HepG2 (cell line): ENCODE measurements at regions not wholly inside any gene's neighbourhood (a gene's known extent, or its start where the extent isn't known, plus 50 kb on each side); places are given as distances from the start of the nearest gene placed in this dataset.

Source experiments
- ATAC-seq: fragments of 200-7000 bp; cut with Tn5 transposase; 3 replicates; pipeline ENCODE4 v1.9.1; 2020; ENCODE audit warnings: mild to moderate bottlenecking, moderate library complexity
- BruUV-seq: library from RNA; stranded (reverse); fragments of 400-500 nt; replicated peaks from 2 replicates; lab custom pipeline; 2021; lab: Mats Ljungman, UMichigan
- CTCF ChIA-PET: fragments of 300-600 bp; formaldehyde crosslinking; extraction: SDS; loops from one replicate; lab custom pipeline; 2021; ENCODE audit warnings: low total read pairs, inconsistent platforms, low intra/inter-chr PET ratio; lab: Yijun Ruan, JAX
- POLR2A ChIA-PET: fragments of 350-600 bp; sonication (Branson Sonifier 250); formaldehyde crosslinking; loops from one replicate; lab custom pipeline; 2020; ENCODE audit warnings: antibody characterized with exemption, inconsistent platforms; lab: Yijun Ruan, JAX
- DNase-seq: peaks from one replicate; pipeline ENCODE4 v3.0.0-alpha.2; 2015; ENCODE audit warnings: low spot score
- FAIRE-seq: peaks from 3 replicates; lab custom pipeline; 2011; peaks lifted over from hg19 to GRCh38; lab: Jason Lieb, UNC
- H2AFZ ChIP-seq: one replicate; pipeline ENCODE4 v1.6.1; 2011; ENCODE audit warnings: low read length, inconsistent platforms
- H3K27ac ChIP-seq: fragments of 300-600 bp; 3 replicates; pipeline ENCODE4 v1.8.0; 2011; ENCODE audit warnings: mixed run types, mild to moderate bottlenecking, mixed read lengths, low read length, inconsistent platforms; ENCODE audit not compliant: insufficient read depth; ENCODE audit errors: extremely low read length
- H3K27me3 ChIP-seq, 2 experiments: fragments of 200-600 bp in 1 of 2; 2 replicates in 1 of 2; 3 replicates in 1 of 2; pipeline versions ENCODE4 v1.6.0 to v1.8.0; 2011; ENCODE audit warnings: low read length in 2 of 2, mild to moderate bottlenecking in 2 of 2, moderate library complexity in 2 of 2, inconsistent platforms in 1 of 2; ENCODE audit not compliant: insufficient read depth in 2 of 2, control insufficient read depth in 1 of 2
- H3K36me3 ChIP-seq, 2 experiments: fragments of 200-600 bp in 1 of 2; replicated peaks in 1 of 2; 2 replicates in 1 of 2; 3 replicates in 1 of 2; pipeline versions ENCODE4 v1.5.1 to v1.8.0; 2011; ENCODE audit warnings: low read length in 2 of 2, inconsistent platforms in 1 of 2; ENCODE audit not compliant: insufficient read depth in 2 of 2, control insufficient read depth in 1 of 2
- H3K4me1 ChIP-seq: 2 replicates; pipeline ENCODE4 v1.5.1; 2012; ENCODE audit warnings: low read length, inconsistent platforms; ENCODE audit not compliant: insufficient read depth
- H3K4me2 ChIP-seq: 2 replicates; pipeline ENCODE4 v1.6.0; 2011; ENCODE audit warnings: low read depth, low read length, inconsistent platforms
- H3K4me3 ChIP-seq, 3 experiments: fragments of 200-600 bp in 1 of 3; sonication (generic), shearing (Covaris generic) in 1 of 3; replicated peaks in 1 of 3; 2 replicates each; pipeline ENCODE4 v1.5.1; 2011 to 2016; ENCODE audit warnings: low read length in 3 of 3, inconsistent platforms in 2 of 3, low read depth in 2 of 3, mild to moderate bottlenecking in 2 of 3, control low read depth in 1 of 3, mixed read lengths in 1 of 3; ENCODE audit not compliant: insufficient read depth in 1 of 3
- H3K79me2 ChIP-seq: one replicate; pipeline ENCODE4 v1.6.1; 2011; ENCODE audit warnings: low read length, inconsistent platforms; ENCODE audit not compliant: insufficient read depth
- H3K9ac ChIP-seq: 2 replicates; pipeline ENCODE4 v1.6.0; 2011; ENCODE audit warnings: mild to moderate bottlenecking, low read depth, low read length, inconsistent platforms; ENCODE audit not compliant: insufficient read depth
- H3K9me3 ChIP-seq: 2 replicates; pipeline ENCODE4 v1.5.1; 2012; ENCODE audit warnings: mild to moderate bottlenecking, low read length
- H4K20me1 ChIP-seq: 2 replicates; pipeline ENCODE4 v1.6.0; 2011; ENCODE audit warnings: inconsistent platforms, mild to moderate bottlenecking, low read length, moderate library complexity; ENCODE audit not compliant: insufficient read depth
- HMG20A ChIP-seq: IDR thresholded peaks from 2 replicates; pipeline ENCODE4 v1.6.1; 2016; ENCODE audit warnings: borderline replicate concordance
- MXD4 ChIP-seq: IDR thresholded peaks from 2 replicates; pipeline ENCODE4 v1.6.1; 2016; ENCODE audit warnings: mild to moderate bottlenecking, missing biosample characterization, missing genetic modification reagents
- MXI1 ChIP-seq: IDR thresholded peaks from 3 replicates; pipeline ENCODE4 v1.6.1; 2012; ENCODE audit warnings: low read depth, low read length, inconsistent platforms, borderline replicate concordance
- NFE2L2 ChIP-seq: fragments of 150-350 bp; IDR thresholded peaks from 2 replicates; pipeline ENCODE4 v1.6.1; 2014; ENCODE audit warnings: low read length
- NONO ChIP-seq, 2 experiments: fragments of 450-650 bp in 1 of 2; sonication (generic) in 1 of 2; formaldehyde crosslinking in 1 of 2; IDR thresholded peaks in 1 of 2; conservative IDR thresholded peaks in 1 of 2; 2 replicates each; pipeline versions ENCODE4 v1.6.1 to v1.8.0; 2017 to 2022; ENCODE audit warnings: mild to moderate bottlenecking in 1 of 2, missing genetic modification reagents in 1 of 2, moderate library complexity in 1 of 2
- SMAD3 ChIP-seq: sonication (generic); formaldehyde crosslinking; IDR thresholded peaks from 2 replicates; pipeline ENCODE4 v1.4.0; 2020; ENCODE audit warnings: missing genetic modification reagents
- ZNF124 ChIP-seq: sonication (generic); formaldehyde crosslinking; IDR thresholded peaks from 2 replicates; pipeline ENCODE4 v1.4.0; 2020; ENCODE audit warnings: missing genetic modification reagents
- ZNF225 ChIP-seq: sonication (generic); formaldehyde crosslinking; IDR thresholded peaks from 2 replicates; pipeline ENCODE4 v1.4.0; 2020; ENCODE audit warnings: mild to moderate bottlenecking, missing genetic modification reagents
- ZNF354B ChIP-seq: sonication (generic); formaldehyde crosslinking; IDR thresholded peaks from 2 replicates; pipeline ENCODE4 v1.8.0; 2022; ENCODE audit warnings: mild to moderate bottlenecking, missing genetic modification reagents
- ZSCAN25 ChIP-seq: sonication (generic); formaldehyde crosslinking; IDR thresholded peaks from 2 replicates; pipeline ENCODE4 v1.8.0; 2022; ENCODE audit warnings: mild to moderate bottlenecking, missing genetic modification reagents
- WGBS: methylation state at CpG from one replicate; pipeline ENCODE4 v1.1.6; 2017; ENCODE audit warnings: low lambda C conversion rate; 5-methylcytosine and 5-hydroxymethylcytosine counted together
- in situ Hi-C: cut with HindIII; loops from 2 replicates; pipeline ENCODE4 v1.10.0; 2017; ENCODE audit warnings: low pct_unique_long_range_greater_than_20kb; ENCODE audit not compliant: extremely low pct_ligation_motif_present
- intact Hi-C: fragments of 100-400 bp; cut with micrococcal nuclease; formaldehyde crosslinking; loops from one replicate; pipeline ENCODE4 v1.10.0; 2022; ENCODE audit not compliant: unreplicated experiment
- TF ChIP-seq, protein P1 (sequence below): IDR thresholded peaks from 2 replicates; pipeline ENCODE4 v1.6.1; 2016; ENCODE audit warnings: low read depth, control low read depth

DNA sequence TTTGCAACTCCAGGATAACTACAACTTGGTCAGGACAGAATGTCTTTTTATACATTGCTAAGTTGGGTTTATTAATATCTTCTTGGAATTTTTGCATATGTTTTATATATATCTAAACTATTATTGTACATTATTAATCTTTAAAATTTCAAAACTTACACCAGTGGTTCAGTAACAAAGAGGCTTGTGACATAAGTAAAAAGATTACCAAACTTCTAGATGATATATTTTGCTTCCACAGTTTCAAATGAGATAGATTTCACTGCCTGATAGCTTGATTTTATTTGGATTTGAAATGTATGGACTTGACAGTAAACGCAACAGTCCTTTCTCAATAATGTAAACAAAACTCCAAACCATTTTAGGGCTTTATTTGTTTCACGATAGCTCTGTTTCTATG, 701.2 kb upstream of the IGFBP3 start (continued):
- TF ChIP-seq NONO (IDR thresholded peaks at IDR 0.05) (no peak), NONO (CRISPR knock-in tag; conservative IDR thresholded peaks at IDR 0.05) (no peak)

DNA sequence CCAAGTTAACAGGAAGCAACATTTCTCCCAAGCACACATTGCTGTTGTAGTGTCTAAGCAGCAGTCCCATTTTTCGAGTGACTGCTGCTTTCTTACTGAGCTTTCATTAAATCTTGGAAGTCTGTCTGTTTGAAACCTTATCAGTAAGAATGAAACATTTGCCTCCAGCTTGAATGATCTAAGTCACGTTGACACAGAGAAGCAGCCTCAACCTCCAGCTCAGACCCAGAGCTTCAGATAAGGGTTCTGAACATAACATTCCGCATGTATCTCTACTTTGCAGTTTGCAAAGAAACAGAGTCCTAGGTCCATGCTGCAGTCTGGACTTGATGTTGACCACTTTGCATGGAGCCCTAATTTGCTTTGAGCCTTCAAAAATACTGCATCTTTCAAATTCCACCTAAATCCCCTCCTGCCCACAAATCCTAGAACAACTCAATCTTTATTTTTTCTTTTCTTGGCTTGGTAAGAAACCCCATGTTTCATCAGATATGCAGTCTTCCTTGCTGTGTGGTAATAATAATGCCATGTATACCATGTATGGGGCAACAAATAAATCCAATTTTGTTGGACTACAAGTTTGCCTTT, 698.7 kb upstream of the IGFBP3 start:
- Histone ChIP-seq H3K79me2 (no peaks in the 10 kb centered on the region), H4K20me1 (no peaks in the 10 kb centered on the region), H3K27me3 (no peaks in the 10 kb centered on the region), H3K4me1 (no peaks in the 10 kb centered on the region), H3K4me3 (no peak overlapping the region), H3K27ac (no peak overlapping the region), H3K9me3 (no peaks in the 10 kb centered on the region), H3K4me2 (no peak overlapping the region), H3K36me3 (no peaks in the 10 kb centered on the region), H2AFZ (no peak overlapping the region), H3K9ac (no peak overlapping the region)
- no peak for ATAC-seq
- in situ Hi-C loops (no loop called here), intact Hi-C loops (no loop called here)
- no peak for FAIRE-seq
- TF ChIP-seq HMG20A (CRISPR knock-in tag) (no peak), MXD4 (CRISPR knock-in tag) (no peak), ZSCAN25 (CRISPR knock-in tag) (no peak), NFE2L2 (no peak), MXI1 (no peak), ZNF124 (CRISPR knock-in tag) (no peak), ZNF225 (no peak), ZNF354B (no peak), SMAD3 (CRISPR knock-in tag) (no peak)
- TF ChIP-seq, protein P1, sequence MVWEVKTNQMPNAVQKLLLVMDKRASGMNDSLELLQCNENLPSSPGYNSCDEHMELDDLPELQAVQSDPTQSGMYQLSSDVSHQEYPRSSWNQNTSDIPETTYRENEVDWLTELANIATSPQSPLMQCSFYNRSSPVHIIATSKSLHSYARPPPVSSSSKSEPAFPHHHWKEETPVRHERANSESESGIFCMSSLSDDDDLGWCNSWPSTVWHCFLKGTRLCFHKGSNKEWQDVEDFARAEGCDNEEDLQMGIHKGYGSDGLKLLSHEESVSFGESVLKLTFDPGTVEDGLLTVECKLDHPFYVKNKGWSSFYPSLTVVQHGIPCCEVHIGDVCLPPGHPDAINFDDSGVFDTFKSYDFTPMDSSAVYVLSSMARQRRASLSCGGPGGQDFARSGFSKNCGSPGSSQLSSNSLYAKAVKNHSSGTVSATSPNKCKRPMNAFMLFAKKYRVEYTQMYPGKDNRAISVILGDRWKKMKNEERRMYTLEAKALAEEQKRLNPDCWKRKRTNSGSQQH: no peak
- no TSS peak for BruUV-seq
- no peak for DNase-seq
- 14% methylated on average over 3 of the region's 3 CpGs for WGBS
- ChIA-PET CTCF (no interaction called here), POLR2A (no interaction called here)
